ENCODE measurements at regions not wholly inside any gene's neighbourhood (a gene's known extent, or its start where the extent isn't known, plus 50 kb on each side); places are given as distances from the start of the nearest gene placed in this dataset.

DNA sequence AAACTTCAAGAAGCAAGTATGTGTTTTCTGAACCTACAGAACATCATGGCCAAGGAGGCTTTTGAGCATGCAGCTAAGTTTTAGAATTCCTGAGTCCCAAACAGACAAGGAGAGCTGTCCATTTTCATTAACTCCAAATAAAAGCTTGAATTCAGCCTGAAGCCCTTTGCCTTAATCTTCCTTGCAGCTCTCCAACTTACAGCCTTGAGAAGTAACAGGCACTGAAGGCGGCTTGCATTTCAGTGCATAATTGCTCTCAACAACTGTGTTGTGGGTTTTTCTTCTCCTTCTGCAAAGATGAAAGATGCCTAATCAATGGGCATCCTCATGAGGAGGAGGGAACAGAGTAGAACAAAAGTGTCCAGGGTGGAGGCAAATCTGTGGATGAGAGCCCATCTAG is 286.0 kb downstream of the FAT3 start:
- ATAC-seq = no peak
- Histone ChIP-seq H3K27ac (no peak overlapping the region), H3K36me3 (no peaks in the 10 kb centered on the region), H3K4me1 (no peaks in the 10 kb centered on the region), H3K27me3 (no peaks in the 10 kb centered on the region), H3K4me3 (no peak overlapping the region), H3K9me3 (no peaks in the 10 kb centered on the region)
- no peak for TF ChIP-seq POLR2A (IDR thresholded peaks at IDR 0.05)
- TF ChIP-seq, protein P1, sequence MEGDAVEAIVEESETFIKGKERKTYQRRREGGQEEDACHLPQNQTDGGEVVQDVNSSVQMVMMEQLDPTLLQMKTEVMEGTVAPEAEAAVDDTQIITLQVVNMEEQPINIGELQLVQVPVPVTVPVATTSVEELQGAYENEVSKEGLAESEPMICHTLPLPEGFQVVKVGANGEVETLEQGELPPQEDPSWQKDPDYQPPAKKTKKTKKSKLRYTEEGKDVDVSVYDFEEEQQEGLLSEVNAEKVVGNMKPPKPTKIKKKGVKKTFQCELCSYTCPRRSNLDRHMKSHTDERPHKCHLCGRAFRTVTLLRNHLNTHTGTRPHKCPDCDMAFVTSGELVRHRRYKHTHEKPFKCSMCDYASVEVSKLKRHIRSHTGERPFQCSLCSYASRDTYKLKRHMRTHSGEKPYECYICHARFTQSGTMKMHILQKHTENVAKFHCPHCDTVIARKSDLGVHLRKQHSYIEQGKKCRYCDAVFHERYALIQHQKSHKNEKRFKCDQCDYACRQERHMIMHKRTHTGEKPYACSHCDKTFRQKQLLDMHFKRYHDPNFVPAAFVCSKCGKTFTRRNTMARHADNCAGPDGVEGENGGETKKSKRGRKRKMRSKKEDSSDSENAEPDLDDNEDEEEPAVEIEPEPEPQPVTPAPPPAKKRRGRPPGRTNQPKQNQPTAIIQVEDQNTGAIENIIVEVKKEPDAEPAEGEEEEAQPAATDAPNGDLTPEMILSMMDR (IDR thresholded peaks at IDR 0.05) = no peak
- WGBS, 4 donors = 81 to 100% (median 96%) methylated on average over 1 of the region's 1 CpG
- intact Hi-C loops (cut with DNase I) = no loop called here
- DNase-seq = no peak

DNA sequence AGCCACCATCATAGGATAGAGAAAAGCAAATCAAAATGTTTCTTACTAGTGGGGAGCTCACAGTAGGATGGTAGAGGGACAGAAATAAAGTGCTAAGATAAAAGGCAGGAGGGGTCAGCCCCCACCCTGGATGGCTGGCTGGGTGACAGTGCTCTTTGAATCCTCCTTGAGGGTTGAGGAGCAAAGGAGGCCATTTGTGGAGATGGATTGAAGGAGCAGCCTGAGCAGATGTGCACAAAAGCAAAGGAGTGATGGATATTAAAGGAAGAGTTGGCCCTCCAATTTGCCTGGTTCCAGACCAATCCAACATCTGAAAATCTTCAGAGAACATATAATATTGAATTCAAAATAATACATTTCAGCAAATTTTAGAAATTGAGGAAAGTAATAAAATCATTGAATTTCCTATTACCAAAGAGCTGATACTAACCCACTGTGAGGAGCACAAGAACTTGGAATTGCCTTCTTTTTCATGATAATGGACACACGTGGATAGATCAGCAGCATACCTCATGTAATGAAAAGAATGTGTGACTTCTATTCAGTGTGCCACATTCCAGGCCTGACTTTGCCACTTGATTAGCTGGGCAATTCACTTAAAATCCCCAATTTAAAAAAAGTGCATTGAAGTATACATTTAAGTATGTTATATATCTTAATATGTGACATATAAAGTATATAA is 287.0 kb downstream of the FAT3 start:
- Histone ChIP-seq H3K36me3 (no peaks in the 10 kb centered on the region), H3K4me1 (no peaks in the 10 kb centered on the region), H3K27ac (no peak overlapping the region), H3K4me3 (no peak overlapping the region), H3K9me3 (peaks cover 0 to 2% (median 0%) of the 10 kb centered on the region in 12 donors), H3K27me3 (no peaks in the 10 kb centered on the region)
- no peak for TF ChIP-seq POLR2A (IDR thresholded peaks at IDR 0.05)
- TF ChIP-seq, protein P1 (IDR thresholded peaks at IDR 0.05) = no peak
- WGBS, 4 donors = 59 to 73% (median 64%) methylated on average over 1 of the region's 1 CpG
- intact Hi-C loops (cut with DNase I) = no loop called here
- DNase-seq = no peak
- ATAC-seq = no peak

DNA sequence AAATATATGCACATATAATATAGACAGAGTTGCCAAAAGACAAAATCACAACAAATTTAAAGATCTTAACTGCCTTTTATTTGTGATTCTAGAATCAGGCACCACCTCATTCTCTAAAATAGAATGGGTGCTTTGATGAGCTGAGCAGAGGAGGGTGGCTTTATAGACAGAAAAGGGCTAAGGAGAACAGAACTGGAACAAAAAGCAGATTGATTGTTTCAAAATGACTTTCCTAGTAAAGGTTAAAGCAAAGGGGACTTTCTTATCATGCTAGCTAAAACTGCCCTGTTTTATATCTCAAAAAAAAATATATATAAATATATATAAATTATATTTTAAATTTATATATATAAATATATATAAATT is 287.6 kb downstream of the FAT3 start:
- TF ChIP-seq POLR2A (IDR thresholded peaks at IDR 0.05) = no peak
- TF ChIP-seq, protein P1 (IDR thresholded peaks at IDR 0.05) = no peak
- Histone ChIP-seq H3K36me3 (no peaks in the 10 kb centered on the region), H3K4me3 (no peak overlapping the region), H3K27ac (no peak overlapping the region), H3K4me1 (no peaks in the 10 kb centered on the region), H3K27me3 (no peaks in the 10 kb centered on the region), H3K9me3 (peaks cover 0 to 7% (median 0%) of the 10 kb centered on the region in 12 donors)
- intact Hi-C loops (cut with DNase I) = no loop called here
- ATAC-seq (no peak), DNase-seq (no peak)

DNA sequence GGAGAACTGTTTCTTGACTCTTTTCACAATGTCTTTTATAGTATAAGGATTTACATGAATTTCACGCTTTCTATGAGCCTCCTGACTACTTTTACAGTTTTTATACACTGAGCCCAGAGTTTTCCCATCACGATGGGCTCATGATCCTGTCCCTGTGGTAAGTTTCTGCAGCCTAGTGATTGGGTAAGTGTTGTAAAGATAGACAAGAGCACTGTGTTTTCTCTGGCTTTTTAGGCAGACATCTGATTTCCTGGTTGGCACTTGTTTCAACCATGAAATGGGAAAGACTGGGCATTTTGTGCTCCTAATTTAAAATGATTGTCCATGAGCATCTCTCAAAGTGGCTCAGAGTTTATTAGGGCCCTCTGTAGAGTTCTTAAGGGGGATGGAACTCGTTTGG is 299.0 kb downstream of the FAT3 start:
- H3K4me3 ChIP-seq = no peak overlapping the region
- H3K27ac ChIP-seq = no peak overlapping the region
- intact Hi-C loops (cut with DNase I) = no loop called here
- ATAC-seq = no peak
- H3K4me1 ChIP-seq = no peaks in the 10 kb centered on the region
- no peaks in the 10 kb centered on the region for H3K36me3 ChIP-seq
- 71 to 76% (median 74%) methylated on average over 3 of the region's 3 CpGs for WGBS, 4 donors
- no peaks in the 10 kb centered on the region for H3K27me3 ChIP-seq
- TF ChIP-seq, protein P1 (IDR thresholded peaks at IDR 0.05) = no peak
- TF ChIP-seq POLR2A (IDR thresholded peaks at IDR 0.05) = no peak
- H3K9me3 ChIP-seq = no peaks in the 10 kb centered on the region
- no peak for DNase-seq

All from heart left ventricle (tissue), 16 donors.